Upper lobe of right lung (tissue), 1 donor: ENCODE measurements at regions not wholly inside any gene's neighbourhood (a gene's known extent, or its start where the extent isn't known, plus 50 kb on each side); places are given as distances from the start of the nearest gene placed in this dataset.

Experiments
- ATAC-seq: fragments of 200-7000 bp; cut with Tn5 transposase; one replicate; pipeline ENCODE4 v1.9.1; 2020; ENCODE audit warnings: mild to moderate bottlenecking, moderate library complexity
- DNase-seq: peaks from one replicate; pipeline ENCODE4 v3.0.0-alpha.2; 2020
- H3K27ac ChIP-seq: fragments of 200-600 bp; one replicate; pipeline ENCODE4 v1.8.0; 2022
- H3K27me3 ChIP-seq: fragments of 200-600 bp; one replicate; pipeline ENCODE4 v1.8.0; 2022; ENCODE audit warnings: mild to moderate bottlenecking
- H3K36me3 ChIP-seq: fragments of 200-600 bp; one replicate; pipeline ENCODE4 v1.8.0; 2022
- H3K4me1 ChIP-seq: fragments of 200-600 bp; one replicate; pipeline ENCODE4 v1.8.0; 2022
- H3K4me3 ChIP-seq: fragments of 200-600 bp; one replicate; pipeline ENCODE4 v1.8.0; 2022; ENCODE audit warnings: mild to moderate bottlenecking
- H3K9me3 ChIP-seq: fragments of 200-600 bp; one replicate; pipeline ENCODE4 v1.8.0; 2022
- CTCF ChIP-seq: fragments of 200-600 bp; IDR thresholded peaks from one replicate; pipeline ENCODE4 v1.8.0; 2022; ENCODE audit warnings: antibody characterized with exemption
- intact Hi-C: fragments of 100-400 bp; cut with DNase I; formaldehyde crosslinking; loops from one replicate; pipeline ENCODE4 v1.11.0; 2022
- donor health status: DM: no; HTN: yes; CAD: no; lungs with severe emphysema.

GRCh38 chr14:25602106-25602505, 552.2 kb upstream of the STXBP6 start:
- Histone ChIP-seq H3K27me3 (no peaks in the 10 kb centered on the region), H3K9me3 (no peaks in the 10 kb centered on the region), H3K27ac (no peak overlapping the region), H3K4me1 (no peaks in the 10 kb centered on the region), H3K36me3 (no peaks in the 10 kb centered on the region), H3K4me3 (no peak overlapping the region)
- intact Hi-C loops, result no loop called here
- TF ChIP-seq CTCF, result no peak
- DNase-seq, result no peak
- no peak for ATAC-seq

GRCh38 chr14:25588751-25589150, 538.8 kb upstream of the STXBP6 start:
- intact Hi-C loops, result no loop called here
- ATAC-seq (no peak), DNase-seq (no peak)
- Histone ChIP-seq H3K27me3 (no peaks in the 10 kb centered on the region), H3K27ac (no peak overlapping the region), H3K4me3 (no peak overlapping the region), H3K9me3 (no peaks in the 10 kb centered on the region), H3K4me1 (no peaks in the 10 kb centered on the region), H3K36me3 (no peaks in the 10 kb centered on the region)
- no peak for TF ChIP-seq CTCF

- TF ChIP-seq CTCF, result no peak
- intact Hi-C loops, result no loop called here
- DNase-seq, result no peak
- Histone ChIP-seq H3K4me3 (no peak overlapping the region), H3K9me3 (no peaks in the 10 kb centered on the region), H3K4me1 (no peaks in the 10 kb centered on the region), H3K36me3 (no peaks in the 10 kb centered on the region), H3K27me3 (no peaks in the 10 kb centered on the region), H3K27ac (no peak overlapping the region)
- ATAC-seq, result no peak
Measured at GRCh38 chr14:25574628-25575325, 524.8 kb upstream of the STXBP6 start.

- Histone ChIP-seq H3K27ac (no peak overlapping the region), H3K4me1 (no peaks in the 10 kb centered on the region), H3K27me3 (no peaks in the 10 kb centered on the region), H3K36me3 (no peaks in the 10 kb centered on the region), H3K9me3 (peaks cover 8% of the 10 kb centered on the region), H3K4me3 (no peak overlapping the region)
- intact Hi-C loops, result no loop called here
- DNase-seq (no peak), ATAC-seq (no peak)
- no peak for TF ChIP-seq CTCF
Measured at GRCh38 chr14:25570483-25570882, 520.5 kb upstream of the STXBP6 start.

- Histone ChIP-seq H3K4me3 (no peak overlapping the region), H3K4me1 (no peaks in the 10 kb centered on the region), H3K27me3 (no peaks in the 10 kb centered on the region), H3K27ac (no peak overlapping the region), H3K36me3 (no peaks in the 10 kb centered on the region), H3K9me3 (no peaks in the 10 kb centered on the region)
- no peak for TF ChIP-seq CTCF
- ATAC-seq, result no peak
- no peak for DNase-seq
- intact Hi-C loops, result no loop called here
Measured at GRCh38 chr14:25557466-25557865, 507.5 kb upstream of the STXBP6 start.

- ATAC-seq, result no peak
- H3K9me3 ChIP-seq, result no peaks in the 10 kb centered on the region
- no peak overlapping the region for H3K4me3 ChIP-seq
- no peak for DNase-seq
- intact Hi-C loops, result no loop called here
- no peaks in the 10 kb centered on the region for H3K4me1 ChIP-seq
- no peak for TF ChIP-seq CTCF
- no peaks in the 10 kb centered on the region for H3K27me3 ChIP-seq
- no peak overlapping the region for H3K27ac ChIP-seq
- H3K36me3 ChIP-seq, result no peaks in the 10 kb centered on the region
Measured at GRCh38 chr14:25552826-25553225, 502.9 kb upstream of the STXBP6 start.
